ENCODE measurements at regions not wholly inside any gene's neighbourhood (a gene's known extent, or its start where the extent isn't known, plus 50 kb on each side); places are given as distances from the start of the nearest gene placed in this dataset.
"Not testable (repeated sequence)": the region's sequence is repeated elsewhere in the genome, so short reads cannot be mapped to it uniquely, and the experiment has no call there.

DNA sequence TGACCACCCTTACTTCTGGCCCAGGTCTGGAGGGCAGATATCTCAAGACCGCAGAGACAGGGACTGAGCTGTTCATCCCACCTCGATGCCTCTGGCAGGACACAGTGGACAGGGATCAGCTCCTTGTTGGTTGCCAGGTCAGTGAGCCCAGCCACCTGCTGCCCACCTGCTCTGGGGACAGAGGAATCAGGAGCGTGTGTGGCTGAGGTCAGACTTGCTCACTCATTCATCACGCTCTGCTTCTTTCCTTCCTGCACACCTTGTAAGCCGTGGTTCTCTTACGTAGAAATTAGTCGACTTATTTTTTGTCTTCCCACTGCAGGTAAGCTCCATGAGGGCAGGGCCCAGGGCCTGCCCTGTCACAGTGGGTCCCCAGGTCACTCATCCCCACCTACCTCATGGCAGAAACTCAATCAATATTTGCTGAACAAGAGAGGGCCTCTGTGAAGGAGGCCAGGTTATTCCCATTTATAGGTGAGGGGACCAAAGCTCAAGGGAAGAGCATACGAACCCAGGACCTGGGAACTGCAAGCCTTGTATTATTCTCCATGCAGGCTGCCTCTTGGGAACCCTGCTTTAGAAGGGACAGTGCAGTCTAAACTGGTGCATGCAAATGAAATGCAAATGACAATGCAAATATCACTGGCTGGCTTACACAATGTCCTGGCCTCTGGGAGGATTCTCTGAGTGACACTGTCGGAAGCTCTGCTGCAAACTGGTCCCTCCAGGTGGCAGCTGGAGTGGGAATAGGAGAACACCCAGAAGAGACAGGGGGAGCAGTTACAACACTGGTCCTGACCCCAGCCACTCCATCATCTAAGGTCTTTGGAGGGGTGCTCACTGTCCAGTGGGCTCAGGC, 58.4 kb upstream of the PAX7 start:
- no peak for FAIRE-seq
- intact Hi-C loops (cut with DNase I) = loop anchor here in 1 of 3 donors (10.0 kb wide), 1 partner anchor 267 kb away; no protein-coding TSS in a partner anchor
- 81 to 85% methylated on average over 9 of the region's 9 CpGs for WGBS, 2 donors
- H3K4me3 ChIP-seq = no peak overlapping the region
- no peaks in the 10 kb centered on the region for H3K4me1 ChIP-seq
- no peak for ATAC-seq
- TF ChIP-seq, protein P1, sequence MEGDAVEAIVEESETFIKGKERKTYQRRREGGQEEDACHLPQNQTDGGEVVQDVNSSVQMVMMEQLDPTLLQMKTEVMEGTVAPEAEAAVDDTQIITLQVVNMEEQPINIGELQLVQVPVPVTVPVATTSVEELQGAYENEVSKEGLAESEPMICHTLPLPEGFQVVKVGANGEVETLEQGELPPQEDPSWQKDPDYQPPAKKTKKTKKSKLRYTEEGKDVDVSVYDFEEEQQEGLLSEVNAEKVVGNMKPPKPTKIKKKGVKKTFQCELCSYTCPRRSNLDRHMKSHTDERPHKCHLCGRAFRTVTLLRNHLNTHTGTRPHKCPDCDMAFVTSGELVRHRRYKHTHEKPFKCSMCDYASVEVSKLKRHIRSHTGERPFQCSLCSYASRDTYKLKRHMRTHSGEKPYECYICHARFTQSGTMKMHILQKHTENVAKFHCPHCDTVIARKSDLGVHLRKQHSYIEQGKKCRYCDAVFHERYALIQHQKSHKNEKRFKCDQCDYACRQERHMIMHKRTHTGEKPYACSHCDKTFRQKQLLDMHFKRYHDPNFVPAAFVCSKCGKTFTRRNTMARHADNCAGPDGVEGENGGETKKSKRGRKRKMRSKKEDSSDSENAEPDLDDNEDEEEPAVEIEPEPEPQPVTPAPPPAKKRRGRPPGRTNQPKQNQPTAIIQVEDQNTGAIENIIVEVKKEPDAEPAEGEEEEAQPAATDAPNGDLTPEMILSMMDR (IDR thresholded peaks at IDR 0.05) = no peak
- H3K36me3 ChIP-seq = no peaks in the 10 kb centered on the region
- H3K9me3 ChIP-seq = no peaks in the 10 kb centered on the region
- no peaks in the 10 kb centered on the region for H3K27me3 ChIP-seq
- H3K27ac ChIP-seq = no peak overlapping the region
- DNase-seq = peak in 1 of 6 donors; percentile 12

DNA sequence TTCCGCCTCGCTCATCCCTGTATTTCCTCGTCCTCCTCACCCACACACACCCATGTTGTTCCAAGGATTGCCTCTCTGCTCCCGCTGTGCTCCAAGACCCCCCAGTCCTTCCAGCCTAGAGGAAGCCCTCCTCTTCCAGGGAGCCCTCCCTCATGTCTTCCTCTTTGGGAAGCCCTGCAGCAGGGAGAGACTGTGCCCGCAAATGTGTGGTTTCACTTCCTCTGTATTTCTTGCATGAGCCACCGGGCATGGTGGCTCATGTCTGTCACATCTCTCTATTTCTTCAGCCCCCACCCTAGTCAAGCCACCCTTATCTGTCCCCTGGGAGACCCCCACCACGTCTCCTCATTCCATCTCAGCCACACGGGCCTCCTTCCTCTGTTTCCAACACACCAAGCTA, 57.5 kb upstream of the PAX7 start:
- intact Hi-C loops (cut with DNase I) = loop anchor here in 1 of 3 donors (10.0 kb wide), 1 partner anchor 268 kb away; no protein-coding TSS in a partner anchor

DNA sequence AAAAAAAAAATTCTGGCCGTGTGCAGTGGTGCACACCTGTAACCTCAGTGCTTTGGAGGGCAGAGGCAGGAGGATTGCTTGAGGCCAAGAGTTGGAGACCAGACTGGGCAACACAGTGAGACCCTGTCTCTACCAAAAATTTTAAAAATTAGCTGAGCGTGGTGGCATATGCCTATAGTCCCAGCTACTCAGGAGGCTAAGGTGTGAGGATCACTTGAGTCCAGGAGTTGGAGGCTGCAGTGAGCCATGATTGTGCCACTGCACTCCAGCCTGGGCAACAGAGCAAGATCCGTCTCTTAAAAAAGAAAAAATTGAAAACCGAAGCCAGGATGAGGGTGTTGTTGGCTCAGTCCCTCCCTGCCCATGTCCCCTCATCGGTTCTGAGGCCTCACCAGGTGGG, 55.9 kb upstream of the PAX7 start:
- DNase-seq (no peak), FAIRE-seq (no peak), ATAC-seq (no peak)
- H3K4me3 ChIP-seq = no peak overlapping the region
- intact Hi-C loops (cut with DNase I) = loop anchor here in 1 of 3 donors (10.0 kb wide), 1 partner anchor 270 kb away; no protein-coding TSS in a partner anchor
- no peak overlapping the region for H3K27ac ChIP-seq
- TF ChIP-seq, protein P1 (IDR thresholded peaks at IDR 0.05) = no peak
- H3K27me3 ChIP-seq = no peaks in the 10 kb centered on the region
- H3K4me1 ChIP-seq = no peaks in the 10 kb centered on the region
- 63 to 73% methylated on average over 5 of the region's 5 CpGs for WGBS, 2 donors
- H3K36me3 ChIP-seq = no peaks in the 10 kb centered on the region
- H3K9me3 ChIP-seq = no peaks in the 10 kb centered on the region

More for the DNA sequence above, 57.5 kb upstream of the PAX7 start:
- peak in 1 of 6 donors; percentile 9 for DNase-seq
- H3K9me3 ChIP-seq = no peaks in the 10 kb centered on the region
- ATAC-seq = no peak
- no peaks in the 10 kb centered on the region for H3K27me3 ChIP-seq
- no peak overlapping the region for H3K27ac ChIP-seq
- no peak overlapping the region for H3K4me3 ChIP-seq
- no peaks in the 10 kb centered on the region for H3K4me1 ChIP-seq
- TF ChIP-seq, protein P1 (IDR thresholded peaks at IDR 0.05) = no peak
- no peak for FAIRE-seq
- 81% methylated on average over 8 of the region's 8 CpGs for WGBS, 2 donors
- no peaks in the 10 kb centered on the region for H3K36me3 ChIP-seq

DNA sequence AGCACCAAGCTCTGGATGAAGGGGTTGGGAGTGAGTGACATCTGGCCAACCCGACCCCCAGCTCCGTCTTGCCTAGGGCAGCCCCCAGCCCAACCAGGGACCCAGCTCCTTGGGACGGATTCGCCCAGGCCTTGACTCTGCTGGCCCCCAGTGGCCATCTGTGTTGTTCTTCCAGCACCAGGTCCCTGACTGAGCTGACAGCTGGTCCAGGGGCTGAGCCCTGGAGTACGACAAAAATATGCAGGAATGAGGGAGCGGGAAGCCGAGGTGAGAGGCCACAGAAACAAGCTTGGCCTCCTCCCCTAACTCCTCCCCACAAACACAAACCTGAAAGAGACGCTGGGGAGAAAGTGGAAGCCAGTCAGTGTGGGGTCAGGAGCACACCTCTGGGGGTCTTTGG, 55.0 kb upstream of the PAX7 start:
- FAIRE-seq (no peak), DNase-seq (peak in 4 of 6 donors; percentile 40 to 89 (median 60)), ATAC-seq (peak in 3 of 4 donors; percentile 53 to 83 (median 71))
- intact Hi-C loops (cut with DNase I) = loop anchor here in 1 of 3 donors (10.0 kb wide), 1 partner anchor 271 kb away; no protein-coding TSS in a partner anchor
- WGBS, 2 donors = 13 to 14% methylated on average over 8 of the region's 8 CpGs
- H3K27me3 ChIP-seq = no peaks in the 10 kb centered on the region
- H3K36me3 ChIP-seq = no peaks in the 10 kb centered on the region
- TF ChIP-seq, protein P1 (IDR thresholded peaks at IDR 0.05) = peak in 2 of 4 donors; percentile 47 to 71
- H3K9me3 ChIP-seq = no peaks in the 10 kb centered on the region
- no peaks in the 10 kb centered on the region for H3K4me1 ChIP-seq
- H3K4me3 ChIP-seq = no peak overlapping the region
- H3K27ac ChIP-seq = no peak overlapping the region

DNA sequence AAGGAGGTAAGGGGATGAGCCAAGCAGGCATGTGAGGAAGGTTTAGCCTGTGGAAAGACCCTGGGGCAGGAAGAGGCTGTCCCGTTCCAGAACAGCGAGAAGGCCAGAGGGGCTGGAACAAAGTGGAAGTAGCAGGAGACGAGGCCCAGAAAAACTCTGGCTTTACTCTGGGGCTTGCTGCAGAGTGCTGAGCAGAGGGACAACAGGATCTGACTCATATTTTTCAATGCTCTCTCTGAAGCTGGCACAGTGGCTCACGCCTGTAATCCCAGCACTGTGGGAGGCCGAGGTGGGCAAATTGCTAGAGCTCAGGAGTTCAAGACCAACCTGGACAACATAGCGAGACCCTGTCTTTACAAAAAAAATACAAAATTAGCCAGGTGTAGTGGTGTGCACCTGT, 52.4 kb upstream of the PAX7 start:
- ATAC-seq = no peak
- no peaks in the 10 kb centered on the region for H3K27me3 ChIP-seq
- intact Hi-C loops (cut with DNase I) = loop anchor here in 1 of 3 donors (10.0 kb wide), 1 partner anchor 273 kb away; no protein-coding TSS in a partner anchor
- no peak overlapping the region for H3K4me3 ChIP-seq
- no peak for FAIRE-seq
- no peaks in the 10 kb centered on the region for H3K36me3 ChIP-seq
- WGBS, 2 donors = 80 to 87% methylated on average over 6 of the region's 6 CpGs
- H3K4me1 ChIP-seq = no peaks in the 10 kb centered on the region
- TF ChIP-seq, protein P1 (IDR thresholded peaks at IDR 0.05) = no peak
- H3K9me3 ChIP-seq = no peaks in the 10 kb centered on the region
- no peak for DNase-seq
- H3K27ac ChIP-seq = no peak overlapping the region

DNA sequence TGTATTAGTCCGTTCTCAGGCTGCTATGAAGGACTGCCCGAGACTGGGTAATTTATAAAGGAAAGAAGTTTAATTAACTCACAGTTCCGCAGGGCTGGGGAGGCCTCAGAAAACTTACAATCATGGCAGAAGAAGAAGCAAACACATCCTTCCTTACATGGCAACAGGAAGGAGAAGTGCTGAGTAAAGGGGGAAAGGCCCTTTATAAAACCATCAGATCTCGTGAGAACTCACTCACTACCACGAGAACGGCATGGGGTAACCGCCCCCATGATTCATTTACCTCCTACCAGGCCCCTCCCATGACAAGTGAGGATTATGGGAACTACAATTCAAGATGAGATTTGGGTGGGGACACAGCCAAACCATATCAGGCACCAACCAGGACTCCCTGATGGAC, 51.4 kb upstream of the PAX7 start:
- H3K9me3 ChIP-seq, H3K4me1 ChIP-seq, H3K36me3 ChIP-seq, DNase-seq, H3K4me3 ChIP-seq, H3K27ac ChIP-seq, H3K27me3 ChIP-seq, ATAC-seq, FAIRE-seq: not testable (repeated sequence)
- 69 to 77% methylated on average over 7 of the region's 7 CpGs for WGBS, 2 donors
- intact Hi-C loops (cut with DNase I) = loop anchor here in 1 of 3 donors (10.0 kb wide), 1 partner anchor 274 kb away; no protein-coding TSS in a partner anchor
